HEK293 (cell line): ENCODE measurements at regions not wholly inside any gene's neighbourhood (a gene's known extent, or its start where the extent isn't known, plus 50 kb on each side); places are given as distances from the start of the nearest gene placed in this dataset.

Source experiments
- CTCF ChIA-PET: fragments of 350-600 bp; formaldehyde crosslinking; extraction: SDS; loops from one replicate; lab custom pipeline; 2021; ENCODE audit warnings: antibody characterized with exemption; lab: Yijun Ruan, JAX
- POLR2A ChIA-PET: fragments of 300-600 bp; formaldehyde crosslinking; extraction: SDS; loops from one replicate; lab custom pipeline; 2020; ENCODE audit warnings: antibody characterized with exemption, inconsistent platforms; lab: Yijun Ruan, JAX
- H3K27ac ChIP-seq: fragments of 200-500 bp; sonication (Bioruptor generic); 2 replicates; pipeline ENCODE4 v1.5.1; 2014; ENCODE audit warnings: low read depth, low read length, control low read depth, inconsistent platforms; ENCODE audit errors: extremely low read depth
- H3K36me3 ChIP-seq, 2 experiments: fragments of 200-500 bp in 1 of 2; sonication (Bioruptor generic) in 1 of 2; 1 replicate in 1 of 2; 2 replicates in 1 of 2; pipeline ENCODE4 v1.5.1; 2014 to 2017; ENCODE audit warnings: inconsistent platforms in 2 of 2, low read length in 2 of 2; ENCODE audit not compliant: control insufficient read depth in 2 of 2, insufficient read depth in 1 of 2
- H3K4me1 ChIP-seq: fragments of 200-500 bp; sonication (Bioruptor generic); 2 replicates; pipeline ENCODE4 v1.5.1; 2014; ENCODE audit warnings: mild to moderate bottlenecking, low read length, inconsistent platforms; ENCODE audit not compliant: control insufficient read depth, insufficient read depth
- H3K4me3 ChIP-seq: 2 replicates; pipeline ENCODE4 v1.5.1; 2011; ENCODE audit warnings: low read depth, mild to moderate bottlenecking, control low read depth, low read length, moderate library complexity
- H3K9me3 ChIP-seq: fragments of 200-500 bp; sonication (Bioruptor generic); 2 replicates; pipeline ENCODE4 v1.5.1; 2014; ENCODE audit warnings: low read depth, low read length, inconsistent platforms; ENCODE audit not compliant: control insufficient read depth, insufficient read depth
- HOXC10 ChIP-seq: sonication (generic); formaldehyde crosslinking; IDR thresholded peaks from 2 replicates; pipeline ENCODE4 v1.8.1; 2023; ENCODE audit warnings: mild to moderate bottlenecking, missing genetic modification reagents
- OSR2 ChIP-seq: fragments of 450-650 bp; formaldehyde crosslinking; IDR thresholded peaks from 2 replicates; pipeline ENCODE4 v1.5.1; 2016; ENCODE audit warnings: missing biosample characterization, missing genetic modification characterization
- SP7 ChIP-seq: fragments of 450-650 bp; formaldehyde crosslinking; IDR thresholded peaks from 2 replicates; pipeline ENCODE4 v1.5.1; 2016; ENCODE audit warnings: missing biosample characterization, missing genetic modification characterization
- ZNF214 ChIP-seq: fragments of 450-650 bp; formaldehyde crosslinking; IDR thresholded peaks from 2 replicates; pipeline ENCODE4 v1.5.1; 2017; ENCODE audit warnings: missing biosample characterization, mild to moderate bottlenecking, missing genetic modification characterization, borderline replicate concordance
- ZNF324 ChIP-seq: fragments of 450-650 bp; formaldehyde crosslinking; IDR thresholded peaks from 2 replicates; pipeline ENCODE4 v1.5.1; 2016; ENCODE audit warnings: missing biosample characterization, missing genetic modification characterization
- ZNF341 ChIP-seq: fragments of 450-650 bp; formaldehyde crosslinking; IDR thresholded peaks from 2 replicates; pipeline ENCODE4; 2016; ENCODE audit warnings: low read depth, missing biosample characterization, missing genetic modification characterization
- ZNF354C ChIP-seq: fragments of 450-650 bp; formaldehyde crosslinking; IDR thresholded peaks from 2 replicates; pipeline ENCODE4 v1.5.1; 2016; ENCODE audit warnings: missing biosample characterization, missing genetic modification characterization, low read depth, borderline replicate concordance
- ZNF37A ChIP-seq: fragments of 450-650 bp; IDR thresholded peaks from 2 replicates; pipeline ENCODE4 v1.5.1; 2018; ENCODE audit warnings: missing biosample characterization, missing genetic modification characterization
- ZNF423 ChIP-seq: fragments of 450-650 bp; formaldehyde crosslinking; IDR thresholded peaks from 2 replicates; pipeline ENCODE4 v1.5.1; 2016; ENCODE audit warnings: missing biosample characterization, missing genetic modification characterization
- ZNF529 ChIP-seq: fragments of 450-650 bp; formaldehyde crosslinking; IDR thresholded peaks from 2 replicates; pipeline ENCODE4 v1.5.1; 2017; ENCODE audit warnings: missing genetic modification characterization, missing biosample characterization; ENCODE audit not compliant: insufficient replicate concordance
- ZNF585B ChIP-seq: fragments of 450-650 bp; formaldehyde crosslinking; IDR thresholded peaks from 2 replicates; pipeline ENCODE4 v1.5.1; 2016; ENCODE audit warnings: missing biosample characterization, missing genetic modification characterization
- ZSCAN16 ChIP-seq: fragments of 450-650 bp; formaldehyde crosslinking; IDR thresholded peaks from 2 replicates; pipeline ENCODE4 v1.5.1; 2016; ENCODE audit warnings: missing biosample characterization, missing genetic modification characterization
- TF ChIP-seq, protein P1 (sequence below): fragments of 450-650 bp; formaldehyde crosslinking; IDR thresholded peaks from 2 replicates; pipeline ENCODE4 v1.5.1; 2017; ENCODE audit warnings: missing biosample characterization, missing genetic modification characterization
- TF ChIP-seq, protein P2 (sequence below): fragments of 450-650 bp; formaldehyde crosslinking; conservative IDR thresholded peaks from 2 replicates; pipeline ENCODE4 v1.5.1; 2016; ENCODE audit warnings: low read depth, missing biosample characterization, missing genetic modification characterization
- TF ChIP-seq, protein P3 (sequence below): fragments of 450-650 bp; formaldehyde crosslinking; IDR thresholded peaks from 2 replicates; pipeline ENCODE4 v1.5.1; 2016; ENCODE audit warnings: missing biosample characterization, missing genetic modification characterization
- TF ChIP-seq, protein P4 (sequence below): fragments of 450-650 bp; formaldehyde crosslinking; IDR thresholded peaks from 2 replicates; pipeline ENCODE4 v1.5.1; 2016; ENCODE audit warnings: missing biosample characterization, missing genetic modification characterization
- TF ChIP-seq, protein P5 (sequence below): fragments of 450-650 bp; formaldehyde crosslinking; IDR thresholded peaks from 2 replicates; pipeline ENCODE4 v1.5.1; 2016; ENCODE audit warnings: missing biosample characterization, missing genetic modification characterization

DNA sequence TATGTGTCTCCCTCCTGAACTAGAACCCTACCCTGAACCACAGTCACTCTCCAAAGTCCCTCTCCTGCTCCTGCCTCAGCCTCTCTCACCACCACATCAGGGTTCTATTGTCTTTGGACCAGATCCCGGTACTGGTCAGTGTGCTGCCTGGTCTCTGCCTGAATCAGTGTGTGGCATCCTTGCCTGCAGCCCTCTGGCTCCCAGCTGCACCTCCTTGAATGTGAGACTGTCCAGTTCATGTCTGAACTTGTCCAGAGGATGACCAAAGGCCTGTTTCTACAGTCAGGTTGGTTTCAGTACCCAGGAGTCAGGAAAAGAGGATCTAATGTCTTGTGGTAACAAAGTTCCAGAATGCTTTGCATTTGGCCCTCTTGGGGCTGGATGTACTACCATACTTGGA lies 76.8 kb upstream of the RANBP3L start:
- no peak for TF ChIP-seq ZNF324 (tag by site-specific recombination)
- TF ChIP-seq, protein P1, sequence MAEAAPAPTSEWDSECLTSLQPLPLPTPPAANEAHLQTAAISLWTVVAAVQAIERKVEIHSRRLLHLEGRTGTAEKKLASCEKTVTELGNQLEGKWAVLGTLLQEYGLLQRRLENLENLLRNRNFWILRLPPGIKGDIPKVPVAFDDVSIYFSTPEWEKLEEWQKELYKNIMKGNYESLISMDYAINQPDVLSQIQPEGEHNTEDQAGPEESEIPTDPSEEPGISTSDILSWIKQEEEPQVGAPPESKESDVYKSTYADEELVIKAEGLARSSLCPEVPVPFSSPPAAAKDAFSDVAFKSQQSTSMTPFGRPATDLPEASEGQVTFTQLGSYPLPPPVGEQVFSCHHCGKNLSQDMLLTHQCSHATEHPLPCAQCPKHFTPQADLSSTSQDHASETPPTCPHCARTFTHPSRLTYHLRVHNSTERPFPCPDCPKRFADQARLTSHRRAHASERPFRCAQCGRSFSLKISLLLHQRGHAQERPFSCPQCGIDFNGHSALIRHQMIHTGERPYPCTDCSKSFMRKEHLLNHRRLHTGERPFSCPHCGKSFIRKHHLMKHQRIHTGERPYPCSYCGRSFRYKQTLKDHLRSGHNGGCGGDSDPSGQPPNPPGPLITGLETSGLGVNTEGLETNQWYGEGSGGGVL (tag by site-specific recombination) = peak; percentile 38; the same call in 1 of the 2 replicates
- H3K9me3 ChIP-seq = no peaks in the 10 kb centered on the region
- ChIA-PET CTCF (interaction anchor here (0.8 kb wide), 1 partner anchor 20 kb away, joined by 6 read pairs; no protein-coding TSS in a partner anchor), POLR2A (no interaction called here)
- no peak overlapping the region for H3K27ac ChIP-seq
- H3K4me1 ChIP-seq = no peaks in the 10 kb centered on the region
- no peak overlapping the region for H3K4me3 ChIP-seq
- H3K36me3 ChIP-seq = no peaks in the 10 kb centered on the region

DNA sequence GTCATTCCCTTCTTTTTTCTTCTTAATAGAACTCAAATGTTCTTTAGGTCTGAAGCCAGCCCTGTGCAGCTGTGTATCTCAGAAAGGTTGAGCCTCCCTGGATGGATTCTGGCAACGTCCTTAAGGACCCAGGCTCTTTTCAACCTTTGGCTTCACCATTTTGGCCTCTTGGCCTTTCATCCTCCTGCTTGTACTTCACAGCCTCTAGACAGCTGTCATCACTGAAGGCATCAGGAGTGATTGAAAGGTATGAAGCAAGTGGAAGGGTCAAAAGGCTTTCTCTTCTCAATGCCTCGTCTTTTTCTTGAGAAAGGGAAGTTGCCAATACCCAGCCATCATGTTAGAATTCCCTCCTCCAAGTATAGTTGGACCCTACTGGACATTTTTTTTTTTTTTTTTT lies 81.2 kb upstream of the RANBP3L start:
- POLR2A ChIA-PET = no interaction called here
- CTCF ChIA-PET = interaction anchor here (0.6 kb wide), 1 partner anchor 32 kb away, joined by 3 read pairs; no protein-coding TSS in a partner anchor
- H3K4me1 ChIP-seq = no peaks in the 10 kb centered on the region

DNA sequence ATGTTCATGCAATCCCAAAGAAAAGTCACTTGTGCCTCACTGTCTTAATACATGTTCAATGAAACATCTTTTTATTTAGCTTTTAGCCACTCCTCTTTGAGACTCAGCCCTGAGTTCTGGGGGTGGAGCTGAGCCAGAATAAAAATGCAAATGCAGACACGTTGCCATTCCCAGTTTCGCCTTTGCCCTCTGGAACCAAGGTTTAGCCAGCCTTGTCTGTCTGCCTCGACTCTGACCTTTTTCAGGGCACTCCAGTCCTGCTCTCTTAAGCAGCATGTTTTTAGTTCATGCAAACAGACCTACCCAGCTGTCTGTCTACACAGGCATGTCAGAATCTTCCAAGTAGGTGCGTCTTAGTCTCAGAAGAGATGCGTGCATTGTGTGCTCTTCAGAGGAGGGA lies 82.2 kb upstream of the RANBP3L start:
- Histone ChIP-seq H3K36me3 (no peaks in the 10 kb centered on the region), H3K4me3 (no peak overlapping the region), H3K27ac (no peak overlapping the region), H3K9me3 (no peaks in the 10 kb centered on the region), H3K4me1 (no peaks in the 10 kb centered on the region)
- ChIA-PET POLR2A (no interaction called here), CTCF (interaction anchor here (0.6 kb wide), 1 partner anchor 1458 kb away, joined by 3 read pairs; no protein-coding TSS in a partner anchor)
- TF ChIP-seq, protein P2, sequence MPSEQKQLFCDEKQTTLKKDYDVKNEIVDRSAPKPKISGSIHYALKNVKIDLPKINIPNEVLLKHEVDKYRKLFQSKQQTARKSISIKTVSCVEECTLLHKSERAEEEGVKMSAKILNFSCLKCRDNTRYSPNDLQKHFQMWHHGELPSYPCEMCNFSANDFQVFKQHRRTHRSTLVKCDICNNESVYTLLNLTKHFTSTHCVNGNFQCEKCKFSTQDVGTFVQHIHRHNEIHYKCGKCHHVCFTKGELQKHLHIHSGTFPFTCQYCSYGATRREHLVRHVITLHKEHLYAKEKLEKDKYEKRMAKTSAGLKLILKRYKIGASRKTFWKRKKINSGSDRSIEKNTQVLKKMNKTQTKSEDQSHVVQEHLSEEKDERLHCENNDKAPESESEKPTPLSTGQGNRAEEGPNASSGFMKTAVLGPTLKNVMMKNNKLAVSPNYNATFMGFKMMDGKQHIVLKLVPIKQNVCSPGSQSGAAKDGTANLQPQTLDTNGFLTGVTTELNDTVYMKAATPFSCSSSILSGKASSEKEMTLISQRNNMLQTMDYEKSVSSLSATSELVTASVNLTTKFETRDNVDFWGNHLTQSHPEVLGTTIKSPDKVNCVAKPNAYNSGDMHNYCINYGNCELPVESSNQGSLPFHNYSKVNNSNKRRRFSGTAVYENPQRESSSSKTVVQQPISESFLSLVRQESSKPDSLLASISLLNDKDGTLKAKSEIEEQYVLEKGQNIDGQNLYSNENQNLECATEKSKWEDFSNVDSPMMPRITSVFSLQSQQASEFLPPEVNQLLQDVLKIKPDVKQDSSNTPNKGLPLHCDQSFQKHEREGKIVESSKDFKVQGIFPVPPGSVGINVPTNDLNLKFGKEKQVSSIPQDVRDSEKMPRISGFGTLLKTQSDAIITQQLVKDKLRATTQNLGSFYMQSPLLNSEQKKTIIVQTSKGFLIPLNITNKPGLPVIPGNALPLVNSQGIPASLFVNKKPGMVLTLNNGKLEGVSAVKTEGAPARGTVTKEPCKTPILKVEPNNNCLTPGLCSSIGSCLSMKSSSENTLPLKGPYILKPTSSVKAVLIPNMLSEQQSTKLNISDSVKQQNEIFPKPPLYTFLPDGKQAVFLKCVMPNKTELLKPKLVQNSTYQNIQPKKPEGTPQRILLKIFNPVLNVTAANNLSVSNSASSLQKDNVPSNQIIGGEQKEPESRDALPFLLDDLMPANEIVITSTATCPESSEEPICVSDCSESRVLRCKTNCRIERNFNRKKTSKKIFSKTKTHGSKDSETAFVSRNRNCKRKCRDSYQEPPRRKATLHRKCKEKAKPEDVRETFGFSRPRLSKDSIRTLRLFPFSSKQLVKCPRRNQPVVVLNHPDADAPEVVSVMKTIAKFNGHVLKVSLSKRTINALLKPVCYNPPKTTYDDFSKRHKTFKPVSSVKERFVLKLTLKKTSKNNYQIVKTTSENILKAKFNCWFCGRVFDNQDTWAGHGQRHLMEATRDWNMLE (tag by site-specific recombination) = no peak
- TF ChIP-seq, protein P3, sequence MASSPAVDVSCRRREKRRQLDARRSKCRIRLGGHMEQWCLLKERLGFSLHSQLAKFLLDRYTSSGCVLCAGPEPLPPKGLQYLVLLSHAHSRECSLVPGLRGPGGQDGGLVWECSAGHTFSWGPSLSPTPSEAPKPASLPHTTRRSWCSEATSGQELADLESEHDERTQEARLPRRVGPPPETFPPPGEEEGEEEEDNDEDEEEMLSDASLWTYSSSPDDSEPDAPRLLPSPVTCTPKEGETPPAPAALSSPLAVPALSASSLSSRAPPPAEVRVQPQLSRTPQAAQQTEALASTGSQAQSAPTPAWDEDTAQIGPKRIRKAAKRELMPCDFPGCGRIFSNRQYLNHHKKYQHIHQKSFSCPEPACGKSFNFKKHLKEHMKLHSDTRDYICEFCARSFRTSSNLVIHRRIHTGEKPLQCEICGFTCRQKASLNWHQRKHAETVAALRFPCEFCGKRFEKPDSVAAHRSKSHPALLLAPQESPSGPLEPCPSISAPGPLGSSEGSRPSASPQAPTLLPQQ (tag by site-specific recombination) = no peak

More for the DNA sequence above, 81.2 kb upstream of the RANBP3L start:
- no peaks in the 10 kb centered on the region for H3K9me3 ChIP-seq
- H3K4me3 ChIP-seq = no peak overlapping the region
- TF ChIP-seq ZNF585B (tag by site-specific recombination) (peak; percentile 51; the same call in 1 of the 2 replicates), SP7 (no peak)
- TF ChIP-seq, all 188 proteins: peak for 1
- no peak overlapping the region for H3K27ac ChIP-seq
- no peaks in the 10 kb centered on the region for H3K36me3 ChIP-seq

DNA sequence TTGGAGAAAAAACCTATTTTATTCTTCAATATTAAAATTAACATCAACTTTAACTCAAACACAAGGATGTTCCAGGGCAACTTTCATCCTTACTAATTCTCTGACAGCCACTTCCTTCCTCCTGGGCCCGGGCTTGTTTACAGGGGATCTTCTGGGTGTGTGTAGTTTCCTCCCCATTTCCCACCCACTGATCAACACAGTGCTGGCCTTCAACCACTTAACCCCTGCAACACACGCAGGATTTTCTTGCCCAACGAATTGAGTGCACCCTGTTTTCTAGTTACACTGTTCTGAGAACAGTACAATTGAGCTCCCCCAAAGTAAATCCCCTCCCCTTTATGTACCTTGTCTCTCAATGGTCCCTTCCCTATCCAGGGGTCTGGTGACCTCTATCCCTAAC lies 83.1 kb upstream of the RANBP3L start:
- ChIA-PET CTCF (interaction anchor here (1.3 kb wide), 1 partner anchor 77 kb away, joined by 3 read pairs; no protein-coding TSS in a partner anchor), POLR2A (no interaction called here)
- no peak overlapping the region for H3K27ac ChIP-seq
- no peaks in the 10 kb centered on the region for H3K36me3 ChIP-seq
- no peaks in the 10 kb centered on the region for H3K9me3 ChIP-seq
- no peaks in the 10 kb centered on the region for H3K4me1 ChIP-seq
- no peak overlapping the region for H3K4me3 ChIP-seq
- TF ChIP-seq ZNF37A (tag by site-specific recombination) (no peak), ZSCAN16 (tag by site-specific recombination) (no peak), ZNF529 (no peak), ZNF423 (no peak), HOXC10 (no peak), ZNF341 (tag by site-specific recombination) (no peak), ZNF214 (tag by site-specific recombination) (no peak), ZNF354C (no peak), OSR2 (tag by site-specific recombination) (no peak)
- TF ChIP-seq, protein P4, sequence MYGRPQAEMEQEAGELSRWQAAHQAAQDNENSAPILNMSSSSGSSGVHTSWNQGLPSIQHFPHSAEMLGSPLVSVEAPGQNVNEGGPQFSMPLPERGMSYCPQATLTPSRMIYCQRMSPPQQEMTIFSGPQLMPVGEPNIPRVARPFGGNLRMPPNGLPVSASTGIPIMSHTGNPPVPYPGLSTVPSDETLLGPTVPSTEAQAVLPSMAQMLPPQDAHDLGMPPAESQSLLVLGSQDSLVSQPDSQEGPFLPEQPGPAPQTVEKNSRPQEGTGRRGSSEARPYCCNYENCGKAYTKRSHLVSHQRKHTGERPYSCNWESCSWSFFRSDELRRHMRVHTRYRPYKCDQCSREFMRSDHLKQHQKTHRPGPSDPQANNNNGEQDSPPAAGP = no peak
- TF ChIP-seq, protein P5, sequence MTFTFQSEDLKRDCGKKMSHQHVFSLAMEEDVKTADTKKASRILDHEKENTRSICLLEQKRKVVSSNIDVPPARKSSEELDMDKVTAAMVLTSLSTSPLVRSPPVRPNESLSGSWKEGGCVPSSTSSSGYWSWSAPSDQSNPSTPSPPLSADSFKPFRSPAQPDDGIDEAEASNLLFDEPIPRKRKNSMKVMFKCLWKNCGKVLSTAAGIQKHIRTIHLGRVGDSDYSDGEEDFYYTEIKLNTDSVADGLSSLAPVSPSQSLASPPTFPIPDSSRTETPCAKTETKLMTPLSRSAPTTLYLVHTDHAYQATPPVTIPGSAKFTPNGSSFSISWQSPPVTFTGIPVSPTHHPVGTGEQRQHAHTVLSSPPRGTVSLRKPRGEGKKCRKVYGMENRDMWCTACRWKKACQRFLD (tag by site-specific recombination) = no peak
